Hippocampal formation (tissue), 2 donors: ENCODE measurements at regions not wholly inside any gene's neighbourhood (a gene's known extent, or its start where the extent isn't known, plus 50 kb on each side); places are given as distances from the start of the nearest gene placed in this dataset.
"Not testable (repeated sequence)": the region's sequence is repeated elsewhere in the genome, so short reads cannot be mapped to it uniquely, and the experiment has no call there.

Experiments
- DNase-seq, 2 donors: peaks; one replicate each; lab custom pipeline; 2025; lab: John Stamatoyannopoulos, UW

DNA sequence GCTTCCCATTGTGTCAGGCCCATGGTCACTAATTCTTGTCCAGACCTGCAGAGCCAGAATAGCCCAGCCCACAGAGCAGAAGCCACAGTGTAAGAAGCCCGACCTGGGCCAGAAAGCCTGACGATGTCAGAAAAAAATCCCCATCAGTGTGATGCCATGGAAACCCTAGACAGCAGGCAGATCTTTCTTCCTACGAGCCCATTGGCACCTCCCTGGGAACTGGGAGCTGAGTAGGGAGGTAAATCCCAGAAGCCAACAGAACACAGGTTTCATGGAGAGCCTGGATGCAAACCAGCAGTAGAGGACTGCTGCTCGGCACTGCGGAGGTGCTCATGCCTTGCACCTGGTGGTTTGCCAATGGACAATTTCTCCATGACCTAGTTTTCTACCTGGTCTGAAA, 82.2 kb upstream of the SLC22A16 start:
- peak in 1 of 2 donors; percentile 24 for DNase-seq

DNA sequence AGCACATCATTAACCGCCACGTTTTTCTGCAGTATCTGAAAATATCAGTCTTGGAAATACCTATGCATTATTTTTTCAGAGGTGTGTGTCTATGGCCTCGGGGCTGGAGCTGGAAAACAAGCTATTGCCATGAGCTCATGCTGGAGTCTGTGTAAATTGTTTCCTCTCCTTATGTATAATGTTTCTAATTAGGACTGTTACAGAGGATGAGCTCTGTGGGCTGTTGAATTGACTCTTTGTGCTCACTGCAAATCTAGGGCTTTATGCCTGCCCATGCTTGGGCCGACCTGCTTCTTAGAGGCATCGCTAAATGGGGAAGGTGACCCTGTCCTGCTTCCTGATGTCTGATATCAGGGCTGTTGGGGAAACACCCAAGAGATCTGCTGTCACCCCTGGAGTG, 80.8 kb upstream of the SLC22A16 start:
- peak in 1 of 2 donors; percentile 59 for DNase-seq

DNA sequence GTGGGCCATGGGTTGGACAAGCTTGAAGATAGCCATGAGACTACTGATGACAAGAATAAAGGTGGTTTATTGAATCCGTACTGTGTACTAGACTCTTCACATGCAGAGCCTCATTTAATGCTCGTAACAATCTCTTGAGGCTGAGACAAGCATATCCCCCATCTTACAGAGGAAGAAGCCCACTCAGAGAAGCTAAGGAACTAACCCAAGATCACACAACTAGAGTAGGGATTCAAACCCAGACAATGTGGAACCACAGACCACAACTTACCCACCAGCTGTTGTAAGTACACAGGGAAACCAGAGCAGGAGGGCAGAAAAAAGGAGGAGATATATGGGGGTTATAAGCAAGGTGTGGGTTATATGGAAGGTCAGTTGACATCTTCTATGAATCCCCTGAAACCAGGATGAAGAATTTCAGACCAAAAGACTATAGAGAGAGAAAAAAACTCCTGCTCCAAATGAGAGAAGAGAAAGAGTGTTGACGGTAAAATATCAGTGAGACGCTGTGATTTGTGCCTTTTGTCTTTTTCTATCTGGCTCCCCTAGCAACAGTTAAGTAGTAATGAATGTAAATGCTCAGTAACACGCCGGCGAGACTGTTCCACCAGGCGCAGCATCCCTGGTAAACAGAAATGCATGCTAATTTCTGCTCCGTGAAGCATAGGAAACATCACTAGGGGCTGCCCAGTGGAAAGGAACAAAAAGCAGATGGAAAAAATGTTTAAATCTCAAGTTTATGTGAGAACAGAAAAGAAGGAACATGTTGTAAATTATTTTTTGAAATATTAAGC, 80.1 kb upstream of the SLC22A16 start:
- DNase-seq, result peak in 1 of 2 donors; percentile 59

DNA sequence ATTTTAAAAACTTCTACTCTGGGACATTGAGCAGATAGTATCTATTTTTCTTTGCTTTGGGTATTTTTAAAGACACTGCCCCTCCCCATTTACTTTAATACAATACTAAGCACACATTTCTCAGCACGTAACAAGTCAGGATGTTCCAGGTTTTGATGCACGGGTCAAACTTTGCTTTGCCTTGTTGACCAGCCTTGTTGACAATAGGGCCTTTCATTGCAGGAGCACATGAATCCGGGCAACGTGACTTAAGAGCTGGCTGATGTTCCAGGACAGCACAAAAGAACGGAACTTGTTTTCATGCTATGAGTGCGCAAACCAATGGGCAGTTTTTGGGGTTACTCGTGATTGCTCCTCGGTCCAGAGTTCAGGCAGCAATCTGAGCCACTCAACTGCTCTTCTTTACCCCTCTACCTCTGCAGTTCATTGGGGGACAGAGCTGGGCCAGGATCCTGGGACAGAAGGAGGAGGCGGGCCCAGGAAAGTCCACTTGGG, 78.6 kb upstream of the SLC22A16 start:
- peak; percentile 80 to 91 for DNase-seq

DNA sequence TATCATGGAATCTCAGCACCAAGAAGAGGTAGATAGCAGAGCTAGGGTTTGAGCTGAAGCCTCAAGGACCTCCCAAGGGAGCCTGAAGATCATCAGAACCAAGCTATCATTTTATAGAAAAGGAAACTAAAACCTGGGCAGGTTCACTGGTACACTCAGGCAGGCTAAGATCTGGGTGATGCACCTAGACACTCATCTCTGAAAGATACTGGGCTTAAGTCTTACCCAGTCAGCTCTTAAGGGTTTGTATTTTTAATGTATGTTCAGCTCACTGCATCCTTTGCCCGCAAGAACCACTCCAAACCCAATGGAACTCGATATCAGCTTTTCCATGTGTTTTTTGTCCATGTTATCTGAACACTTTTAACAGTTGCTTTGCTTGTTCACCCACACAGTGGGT, 78.0 kb upstream of the SLC22A16 start:
- DNase-seq, result no peak

DNA sequence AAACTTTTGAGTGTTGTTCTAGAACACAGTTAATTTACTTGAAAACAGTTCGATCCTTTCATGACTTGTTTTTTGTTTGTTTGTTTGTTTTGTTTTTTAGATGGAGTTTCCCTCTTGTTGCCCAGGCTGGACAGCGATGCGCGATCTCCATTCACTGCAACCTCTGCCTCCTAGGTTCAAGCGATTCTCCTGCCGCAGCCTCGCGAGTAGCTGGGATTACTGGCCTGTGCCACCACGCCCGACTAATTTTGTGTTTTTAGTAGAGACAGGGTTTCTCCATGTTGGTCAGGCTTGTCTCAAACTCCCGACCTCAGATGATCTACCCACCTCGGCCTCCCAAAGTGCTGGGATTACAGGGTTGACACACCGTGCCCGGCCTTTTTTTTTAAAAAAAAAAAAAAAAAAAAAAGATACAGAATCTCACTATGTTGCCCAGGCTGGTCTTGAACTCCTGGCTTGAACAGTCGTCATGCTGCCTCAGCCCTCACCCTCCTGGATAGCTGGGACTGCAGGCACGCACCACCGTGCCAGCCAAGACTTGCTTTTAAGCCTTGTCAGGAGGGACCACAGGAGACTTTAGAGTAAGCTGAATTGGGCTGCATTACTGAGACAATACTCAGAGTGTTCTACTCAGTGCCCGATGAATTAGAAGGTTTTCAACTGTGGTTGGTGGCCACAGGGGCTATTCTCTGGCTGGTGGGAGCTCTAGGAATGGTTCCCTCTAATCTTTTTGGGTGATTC, 76.7 kb upstream of the SLC22A16 start:
- no peak for DNase-seq

DNA sequence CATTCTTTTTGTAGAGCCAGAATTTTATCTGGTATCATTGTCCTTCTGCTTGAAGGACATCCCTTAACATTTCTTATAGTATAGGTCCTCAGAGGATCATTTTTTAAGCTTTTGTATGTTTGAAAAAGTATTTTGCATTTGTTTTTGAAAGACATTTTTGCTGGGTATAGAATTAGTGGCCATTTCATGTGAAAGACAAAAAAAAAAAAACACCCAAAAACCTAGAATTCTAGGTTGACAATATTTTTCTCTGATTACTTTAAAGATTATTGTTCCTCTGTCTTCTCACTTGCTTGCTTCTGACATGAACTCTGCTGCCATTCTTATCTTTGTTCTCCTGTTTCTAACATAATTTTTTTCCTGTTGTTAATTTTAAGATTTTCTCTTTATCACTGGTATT, 75.7 kb upstream of the SLC22A16 start:
- DNase-seq, result no peak

DNA sequence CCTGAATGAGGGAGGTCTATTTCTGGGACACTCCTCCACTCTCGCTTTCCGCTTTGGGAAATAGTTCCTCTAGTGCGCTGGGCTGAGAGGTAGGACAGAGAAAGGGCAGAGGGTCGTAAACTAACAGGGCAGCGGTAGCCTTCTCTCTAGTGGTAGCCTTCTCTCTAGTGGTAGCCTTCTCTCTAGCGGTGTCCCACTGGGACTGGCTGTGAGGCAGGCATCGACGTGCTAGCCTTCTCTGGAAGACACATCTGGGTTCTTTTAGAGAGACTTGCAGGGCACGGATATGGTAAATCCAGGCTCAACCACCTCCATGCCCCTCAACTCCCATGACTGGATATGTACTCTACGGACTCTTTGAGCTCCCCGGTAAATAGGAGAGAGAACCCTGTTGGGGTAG, 74.7 kb upstream of the SLC22A16 start:
- no peak for DNase-seq

DNA sequence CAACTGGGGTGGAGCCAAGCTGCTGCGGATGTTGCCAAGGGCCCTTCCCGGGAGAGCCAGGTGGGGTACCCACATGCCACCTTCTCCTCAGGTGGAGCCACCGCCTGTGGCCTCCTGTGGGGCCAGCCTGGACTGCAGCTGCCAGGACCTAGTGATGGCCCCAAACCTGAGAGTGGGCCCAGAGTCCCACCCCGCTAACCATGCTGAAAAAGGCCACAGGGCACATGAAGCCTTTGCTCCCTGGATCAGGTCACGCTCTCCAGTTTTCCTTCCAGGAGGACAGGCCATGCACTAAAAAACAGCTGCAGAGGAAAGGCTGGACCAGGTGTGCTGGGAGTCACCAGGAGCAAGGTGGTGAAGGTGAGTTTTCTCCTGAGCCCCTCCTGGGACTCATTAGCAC, 73.9 kb upstream of the SLC22A16 start:
- DNase-seq, result no peak

DNA sequence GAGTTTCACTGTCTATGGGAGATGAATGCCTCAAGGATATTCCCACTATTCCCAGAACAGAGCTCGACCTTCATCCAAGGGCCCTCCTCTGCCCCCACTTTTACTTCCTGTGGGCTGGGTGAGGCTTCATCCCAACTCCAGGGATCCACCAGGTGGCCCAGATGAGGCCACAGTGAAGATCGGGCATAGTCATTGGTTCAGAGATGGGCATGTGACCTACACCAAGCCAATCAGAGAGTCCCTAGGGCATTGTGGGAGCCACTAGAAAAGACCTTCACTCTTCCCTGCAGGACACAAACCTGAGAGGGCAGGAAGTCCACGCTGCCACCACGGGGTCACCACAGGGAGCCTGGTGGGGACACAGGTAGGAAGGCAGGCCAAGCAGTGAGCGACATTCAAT, 72.9 kb upstream of the SLC22A16 start:
- no peak for DNase-seq

DNA sequence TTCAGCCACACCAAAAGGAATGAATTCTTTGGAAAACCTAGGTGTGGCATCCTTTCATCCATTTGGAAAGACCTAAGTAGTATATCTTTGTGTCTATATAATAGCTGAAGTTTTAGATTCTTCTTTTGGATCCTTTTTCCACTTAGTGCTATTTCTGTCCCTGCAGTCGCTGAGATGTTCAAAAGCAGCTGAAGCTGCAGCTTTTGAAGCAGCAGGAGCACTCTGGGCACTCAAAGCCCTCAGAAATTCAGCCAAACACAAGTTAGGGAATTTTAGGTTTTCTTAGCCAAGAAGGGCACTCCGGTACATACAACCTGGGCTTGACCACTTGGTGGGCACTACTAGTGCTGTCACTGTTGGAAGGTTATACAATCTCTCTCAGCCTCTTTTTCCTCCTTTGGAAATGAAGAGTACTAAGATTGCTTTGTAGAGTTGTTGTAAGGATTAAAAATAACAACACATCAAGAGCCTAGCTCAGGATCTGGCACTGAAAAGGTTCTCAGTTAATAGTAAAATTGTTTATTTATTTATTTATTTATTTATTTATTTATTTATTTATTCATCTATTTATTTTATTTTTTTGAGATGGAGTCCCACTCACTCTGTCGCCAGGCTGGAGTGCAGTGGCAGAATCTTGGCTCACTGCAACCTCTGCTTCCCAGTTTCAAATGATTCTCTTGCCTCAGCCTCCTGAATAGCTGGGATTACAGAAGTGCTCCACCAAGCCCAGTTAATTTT, 71.9 kb upstream of the SLC22A16 start:
- peak in 1 of 2 donors; percentile 35 for DNase-seq

DNA sequence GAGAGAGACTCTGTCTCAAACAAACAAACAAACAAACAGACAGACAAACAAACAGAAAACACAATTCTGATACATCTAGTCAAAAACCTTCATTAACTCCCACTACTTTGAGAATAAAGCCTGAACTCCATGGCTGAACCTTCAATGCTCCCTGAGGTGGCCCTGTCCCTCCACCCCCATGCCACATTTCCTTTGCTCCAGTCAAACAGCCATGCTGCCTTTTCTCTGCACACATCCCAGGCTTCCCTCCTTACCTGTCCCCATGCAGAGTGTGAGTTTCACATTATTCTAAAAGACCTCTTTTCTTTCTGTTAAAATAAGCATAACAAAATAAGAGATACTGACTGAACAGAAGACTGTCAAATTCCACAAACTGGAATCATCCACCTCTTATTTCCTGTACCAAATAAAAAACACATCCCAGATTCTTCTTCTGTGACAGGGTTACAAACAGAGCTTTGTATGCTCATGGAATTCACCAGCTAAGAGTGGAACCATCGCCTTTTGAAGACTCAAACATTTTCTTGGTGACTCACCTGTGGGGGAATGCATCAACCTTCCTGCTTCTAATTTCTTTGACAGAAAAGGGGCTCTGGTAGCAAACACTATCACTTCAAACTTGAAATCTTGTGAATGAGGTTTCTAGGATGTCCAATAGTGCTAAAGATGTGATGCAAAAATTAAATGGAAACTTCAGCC, 71.0 kb upstream of the SLC22A16 start:
- DNase-seq, result no peak

DNA sequence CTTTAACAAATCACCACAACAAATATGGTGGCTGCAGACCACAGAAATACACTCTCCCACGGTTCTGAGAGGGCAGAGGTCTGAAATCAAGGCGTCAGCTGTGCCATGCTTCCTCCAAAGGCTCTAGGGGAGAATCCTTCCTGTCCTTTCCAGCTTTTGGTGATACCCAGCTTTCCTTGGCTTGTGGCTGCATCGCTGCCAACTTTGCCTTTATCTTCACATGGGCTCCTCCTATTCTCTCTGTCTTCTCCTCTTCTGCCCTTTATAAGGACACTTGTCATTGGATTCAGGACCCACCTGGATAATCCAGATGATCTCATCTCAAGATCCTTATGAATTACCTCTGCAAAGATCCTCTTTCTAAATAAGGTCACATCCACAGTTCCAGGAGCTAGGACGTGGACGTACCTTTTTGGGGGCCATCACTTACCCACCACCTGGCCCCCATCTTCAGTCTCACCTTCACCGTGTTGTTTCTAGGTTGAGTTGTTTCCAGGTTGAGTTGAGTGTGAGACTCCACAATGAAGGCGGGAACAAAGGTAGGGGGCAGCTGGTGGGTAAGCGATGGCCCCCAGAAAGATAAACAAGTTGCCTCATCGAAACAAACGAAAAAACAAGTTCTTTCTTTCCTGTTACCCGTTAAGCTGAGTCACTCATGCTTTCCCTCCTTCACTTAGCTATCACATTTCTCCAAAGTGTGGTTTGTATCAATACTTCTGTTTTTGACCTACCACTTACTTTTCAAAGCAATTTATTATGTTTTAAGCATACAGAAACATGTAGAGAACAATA, 68.9 kb upstream of the SLC22A16 start:
- DNase-seq, result no peak

DNA sequence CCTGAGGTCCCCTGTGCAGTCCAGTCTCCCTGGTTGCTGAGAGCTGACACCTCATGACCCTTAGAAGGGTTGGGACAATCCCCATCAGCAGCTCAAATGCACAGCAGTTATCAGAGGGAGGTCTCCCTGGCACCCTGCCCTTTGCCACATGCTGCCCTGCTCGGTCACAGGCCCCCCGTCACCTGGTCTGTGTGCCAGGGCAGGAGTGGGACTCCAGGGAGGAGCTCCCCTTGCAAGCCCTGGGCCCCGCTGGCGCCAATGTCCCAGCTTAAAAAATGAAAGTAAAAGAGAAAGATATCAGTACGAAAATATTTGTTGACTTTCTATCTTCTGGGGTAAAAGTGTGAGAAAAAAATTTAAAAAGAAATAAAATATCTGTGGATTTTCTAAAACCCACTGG, 68.1 kb upstream of the SLC22A16 start:
- no peak for DNase-seq

DNA sequence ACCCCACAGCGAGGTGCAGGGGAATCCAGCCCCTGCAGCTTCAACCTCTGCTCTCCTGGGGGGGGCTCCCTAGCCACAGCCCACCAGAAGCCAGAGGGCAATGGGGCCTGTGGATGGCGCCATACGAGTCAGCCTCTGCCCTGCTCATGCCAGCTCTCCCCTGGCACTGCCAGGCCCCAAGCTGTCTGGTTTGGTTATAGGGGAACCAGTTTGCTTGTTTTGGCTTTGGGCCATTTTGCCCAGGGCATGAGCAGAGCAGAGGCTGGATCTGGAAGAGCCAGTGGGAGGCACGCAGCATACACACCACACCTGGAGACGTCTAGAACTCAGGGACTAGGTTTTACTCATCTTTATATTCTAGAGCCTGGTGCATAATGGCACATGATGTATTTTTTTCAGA, 66.7 kb upstream of the SLC22A16 start:
- peak; percentile 28 to 67 for DNase-seq

DNA sequence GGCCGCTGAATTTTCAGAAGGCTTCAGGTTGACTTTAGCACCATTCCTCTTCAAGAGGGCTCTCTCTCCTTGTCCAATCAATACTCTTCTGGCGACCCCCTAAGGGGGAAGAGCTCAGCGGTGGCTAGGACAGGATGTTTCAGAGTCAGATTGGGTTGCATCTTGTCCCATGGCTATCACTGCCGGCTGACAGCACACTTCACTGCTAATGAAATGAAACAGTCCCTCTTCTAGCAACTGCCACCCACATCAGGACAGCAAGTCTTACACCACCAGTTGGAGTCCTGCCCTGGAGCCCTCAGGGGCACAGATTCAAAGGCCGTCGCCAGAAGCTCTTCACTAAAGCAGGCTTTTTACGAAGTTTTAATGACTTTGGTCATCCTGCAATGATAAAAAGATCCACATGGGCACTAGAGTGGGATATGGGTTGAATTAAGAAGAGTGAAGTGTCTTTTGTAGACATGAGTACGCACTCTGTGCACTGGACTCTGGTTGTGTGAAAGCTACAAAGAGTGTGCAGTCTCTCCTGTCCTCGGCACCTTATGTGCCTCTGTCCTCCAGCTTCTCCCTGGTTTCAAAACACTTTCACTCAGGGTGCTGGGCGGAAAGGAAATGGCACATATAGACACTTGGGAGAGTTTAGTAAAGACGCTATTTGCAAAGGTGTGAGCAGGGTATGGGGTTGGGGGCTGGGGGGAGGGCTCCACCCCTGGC, 66.1 kb upstream of the SLC22A16 start:
- peak; percentile 64 to 66 for DNase-seq

DNA sequence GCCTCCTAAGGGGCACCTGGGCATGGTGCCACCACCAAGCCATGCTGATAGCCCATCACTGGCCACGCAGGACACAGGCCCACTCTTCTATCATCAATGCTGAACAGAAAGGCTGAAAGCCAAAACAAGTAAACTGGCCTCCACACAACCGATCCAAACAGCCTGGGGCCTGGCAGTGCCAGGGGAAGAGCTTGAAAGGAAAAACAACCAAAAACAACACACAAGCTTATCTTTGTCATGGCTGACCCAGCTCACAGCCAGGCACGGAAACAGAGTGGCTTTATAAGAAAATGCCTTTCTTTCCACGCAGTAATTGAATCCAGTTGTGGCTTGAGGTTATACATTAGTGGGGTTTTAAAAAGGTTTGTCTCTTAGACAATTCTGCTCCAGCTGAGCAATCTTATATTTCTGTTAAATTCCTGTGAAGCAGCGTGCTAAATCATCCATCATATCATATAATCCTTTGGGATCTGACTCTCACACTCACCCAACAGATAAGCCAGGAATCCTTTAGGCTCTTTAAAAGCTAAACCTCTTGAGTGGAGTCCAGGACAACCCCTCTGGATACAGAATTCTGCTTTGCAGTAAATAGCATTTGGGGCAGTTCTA, 65.4 kb upstream of the SLC22A16 start:
- peak; percentile 82 to 96 for DNase-seq

DNA sequence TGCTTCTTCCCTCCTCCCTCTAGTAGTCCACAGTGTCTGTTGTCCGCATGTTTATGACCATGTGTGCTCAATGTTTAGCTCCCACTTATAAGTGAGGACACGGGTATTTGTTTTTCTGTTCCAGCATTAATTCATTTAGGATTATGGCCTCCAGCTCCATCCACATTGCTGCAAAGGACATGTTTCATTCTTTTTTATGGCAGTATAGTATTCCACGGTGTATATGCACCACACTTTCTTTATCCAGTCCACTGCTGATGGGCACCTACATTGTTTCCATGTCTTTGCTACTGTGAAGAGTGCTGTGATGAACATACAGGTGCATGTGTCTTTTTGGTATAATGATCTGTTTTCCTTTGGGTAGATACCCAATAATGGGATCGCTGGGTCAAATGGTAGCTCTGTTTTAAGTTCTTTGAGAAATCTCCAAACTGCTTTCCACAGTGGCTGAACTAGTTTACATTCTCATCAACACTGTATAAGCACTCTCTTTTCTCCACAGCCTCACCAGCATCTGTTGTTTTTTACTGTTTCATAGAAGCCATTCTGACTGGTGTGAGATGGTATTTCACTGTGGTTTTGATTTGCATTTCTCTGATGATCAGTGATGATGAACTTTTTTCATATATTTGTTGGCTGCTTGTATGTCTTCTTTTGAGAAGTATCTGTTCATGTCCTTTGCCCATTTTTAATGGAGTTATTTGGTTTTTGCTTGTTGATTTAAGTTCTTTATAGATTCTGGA, 63.0 kb upstream of the SLC22A16 start:
- not testable (repeated sequence) for DNase-seq
